Glutamatergic neuron (in vitro differentiated cells): ENCODE measurements at regions not wholly inside any gene's neighbourhood (a gene's known extent, or its start where the extent isn't known, plus 50 kb on each side); places are given as distances from the start of the nearest gene placed in this dataset.

Source experiments
- DNase-seq: peaks from one replicate; pipeline ENCODE4 v3.0.0; 2022
- H3K27ac Mint-ChIP-seq: one replicate; pipeline ENCODE4 v1.8.0; 2020; ENCODE audit warnings: mild to moderate bottlenecking, mixed read lengths, inconsistent platforms; ENCODE audit not compliant: unreplicated experiment
- H3K27me3 Mint-ChIP-seq: one replicate; pipeline ENCODE4 v1.8.0; 2020; ENCODE audit warnings: mild to moderate bottlenecking, moderate library complexity, mixed read lengths, inconsistent platforms; ENCODE audit not compliant: unreplicated experiment
- H3K36me3 Mint-ChIP-seq: one replicate; pipeline ENCODE4 v1.8.0; 2020; ENCODE audit warnings: mild to moderate bottlenecking, mixed read lengths, inconsistent platforms; ENCODE audit not compliant: unreplicated experiment
- H3K4me1 Mint-ChIP-seq: one replicate; pipeline ENCODE4 v1.8.0; 2020; ENCODE audit warnings: mild to moderate bottlenecking, low read depth, mixed read lengths, inconsistent platforms; ENCODE audit not compliant: unreplicated experiment
- H3K4me3 Mint-ChIP-seq: one replicate; pipeline ENCODE4 v1.8.0; 2020; ENCODE audit warnings: mild to moderate bottlenecking, mixed read lengths, inconsistent platforms; ENCODE audit not compliant: unreplicated experiment
- H3K9me3 Mint-ChIP-seq: one replicate; pipeline ENCODE4 v1.8.0; 2020; ENCODE audit warnings: mild to moderate bottlenecking, moderate library complexity, mixed read lengths, inconsistent platforms; ENCODE audit not compliant: unreplicated experiment
- TF ChIP-seq, protein P1 (sequence below): fragments of 200-600 bp; sonication (generic); IDR thresholded peaks from one replicate; pipeline ENCODE4 v1.5.0; 2021; ENCODE audit not compliant: partially characterized antibody, unreplicated experiment

DNA sequence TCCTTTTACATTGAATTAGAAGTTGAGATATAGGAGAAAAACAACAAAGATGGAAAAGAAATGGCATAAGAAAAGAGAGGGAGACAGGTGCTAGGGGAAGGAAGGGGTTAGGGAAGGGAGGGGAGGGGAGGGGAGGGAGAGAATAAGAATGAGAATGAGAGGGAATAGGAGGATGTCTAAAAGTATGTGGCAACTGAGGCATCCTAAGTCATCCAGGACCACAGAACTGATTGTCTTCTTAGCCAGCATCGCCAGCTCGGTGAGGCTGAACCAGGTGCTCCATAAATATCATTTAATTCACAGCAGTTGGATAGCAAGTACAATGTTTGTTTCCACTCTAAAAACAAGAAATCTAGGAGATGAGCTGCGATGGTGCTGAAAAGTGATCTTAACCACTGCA lies 393.5 kb downstream of the TMEM182 start:
- Mint-ChIP-seq H3K27me3 (no peaks in the 10 kb centered on the region), H3K27ac (no peak overlapping the region), H3K4me3 (no peak overlapping the region)

DNA sequence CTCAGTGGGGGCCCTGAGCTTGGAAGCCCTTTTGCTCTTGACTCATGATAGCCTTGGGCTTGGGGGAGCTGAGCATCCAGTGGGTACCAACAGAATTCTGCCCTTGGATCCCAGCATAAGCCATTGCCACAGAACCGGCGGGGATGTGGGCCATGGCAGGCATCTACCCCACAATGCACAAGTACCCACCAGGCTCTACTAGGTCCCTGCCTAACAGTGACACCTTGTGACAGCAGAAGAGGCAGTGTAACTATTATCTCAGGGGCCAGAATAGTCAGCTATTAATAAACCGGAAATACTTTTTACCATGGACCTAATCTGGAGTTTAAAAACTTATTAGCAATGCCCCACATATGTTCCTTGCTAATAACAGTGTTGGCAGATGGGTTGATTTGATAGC lies 397.2 kb downstream of the TMEM182 start:
- H3K36me3 Mint-ChIP-seq: no peaks in the 10 kb centered on the region
- no peak overlapping the region for H3K27ac Mint-ChIP-seq

More for the DNA sequence above, 393.5 kb downstream of the TMEM182 start:
- Mint-ChIP-seq H3K9me3 (no peaks in the 10 kb centered on the region), H3K36me3 (peaks cover 4% of the 10 kb centered on the region), H3K4me1 (no peaks in the 10 kb centered on the region)
- TF ChIP-seq, protein P1, sequence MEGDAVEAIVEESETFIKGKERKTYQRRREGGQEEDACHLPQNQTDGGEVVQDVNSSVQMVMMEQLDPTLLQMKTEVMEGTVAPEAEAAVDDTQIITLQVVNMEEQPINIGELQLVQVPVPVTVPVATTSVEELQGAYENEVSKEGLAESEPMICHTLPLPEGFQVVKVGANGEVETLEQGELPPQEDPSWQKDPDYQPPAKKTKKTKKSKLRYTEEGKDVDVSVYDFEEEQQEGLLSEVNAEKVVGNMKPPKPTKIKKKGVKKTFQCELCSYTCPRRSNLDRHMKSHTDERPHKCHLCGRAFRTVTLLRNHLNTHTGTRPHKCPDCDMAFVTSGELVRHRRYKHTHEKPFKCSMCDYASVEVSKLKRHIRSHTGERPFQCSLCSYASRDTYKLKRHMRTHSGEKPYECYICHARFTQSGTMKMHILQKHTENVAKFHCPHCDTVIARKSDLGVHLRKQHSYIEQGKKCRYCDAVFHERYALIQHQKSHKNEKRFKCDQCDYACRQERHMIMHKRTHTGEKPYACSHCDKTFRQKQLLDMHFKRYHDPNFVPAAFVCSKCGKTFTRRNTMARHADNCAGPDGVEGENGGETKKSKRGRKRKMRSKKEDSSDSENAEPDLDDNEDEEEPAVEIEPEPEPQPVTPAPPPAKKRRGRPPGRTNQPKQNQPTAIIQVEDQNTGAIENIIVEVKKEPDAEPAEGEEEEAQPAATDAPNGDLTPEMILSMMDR: no peak
- DNase-seq: no peak

DNA sequence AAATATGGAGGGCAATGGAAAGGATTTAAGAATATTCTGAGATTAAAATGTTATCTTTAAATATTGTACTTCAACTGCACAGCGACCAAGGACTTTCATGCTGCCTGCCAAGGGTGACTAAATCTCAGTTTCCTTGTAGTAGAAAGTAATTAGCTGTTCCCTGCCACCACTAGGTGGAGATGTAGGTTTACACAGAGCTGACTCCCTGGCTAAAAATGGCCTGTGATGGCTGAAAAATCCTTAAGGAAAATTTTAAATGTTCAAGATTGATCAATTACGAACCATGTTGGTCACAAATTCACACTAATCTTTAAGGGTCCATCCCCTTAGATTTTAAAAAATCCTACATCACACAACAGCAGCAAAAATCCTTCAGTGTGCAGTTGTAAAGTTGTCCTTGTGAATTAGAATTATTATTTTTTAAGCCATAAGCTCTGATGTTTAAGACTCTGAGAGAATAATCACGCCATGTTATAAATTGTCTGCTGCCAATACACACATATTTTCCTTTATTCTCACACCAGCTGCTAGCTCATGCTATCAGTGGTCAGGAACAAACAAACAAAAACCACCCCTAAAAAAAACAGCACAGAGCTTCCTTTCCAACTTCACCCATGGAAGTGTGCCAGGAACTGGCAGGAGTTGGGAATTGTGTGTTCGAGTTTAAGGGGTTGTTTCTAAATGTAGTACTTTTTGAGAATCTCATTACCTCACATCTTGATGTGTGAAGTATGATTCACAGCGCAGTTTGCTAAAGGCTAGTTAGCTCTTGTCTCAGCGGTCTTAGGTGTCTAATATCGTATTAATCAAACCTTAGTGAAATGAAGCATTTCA lies 399.8 kb downstream of the TMEM182 start:
- Mint-ChIP-seq H3K27ac (no peak overlapping the region), H3K36me3 (no peaks in the 10 kb centered on the region), H3K4me3 (no peak overlapping the region), H3K4me1 (peaks cover 4% of the 10 kb centered on the region), H3K27me3 (peaks cover 3% of the 10 kb centered on the region), H3K9me3 (no peaks in the 10 kb centered on the region)
- TF ChIP-seq, protein P1: peak; percentile 84
- no peak for DNase-seq

More for the DNA sequence above, 397.2 kb downstream of the TMEM182 start:
- TF ChIP-seq, protein P1: no peak
- H3K9me3 Mint-ChIP-seq: no peaks in the 10 kb centered on the region
- no peak for DNase-seq
- H3K4me3 Mint-ChIP-seq: no peak overlapping the region
- peaks cover 3% of the 10 kb centered on the region for H3K27me3 Mint-ChIP-seq
- H3K4me1 Mint-ChIP-seq: peaks cover under 1% of the 10 kb centered on the region

DNA sequence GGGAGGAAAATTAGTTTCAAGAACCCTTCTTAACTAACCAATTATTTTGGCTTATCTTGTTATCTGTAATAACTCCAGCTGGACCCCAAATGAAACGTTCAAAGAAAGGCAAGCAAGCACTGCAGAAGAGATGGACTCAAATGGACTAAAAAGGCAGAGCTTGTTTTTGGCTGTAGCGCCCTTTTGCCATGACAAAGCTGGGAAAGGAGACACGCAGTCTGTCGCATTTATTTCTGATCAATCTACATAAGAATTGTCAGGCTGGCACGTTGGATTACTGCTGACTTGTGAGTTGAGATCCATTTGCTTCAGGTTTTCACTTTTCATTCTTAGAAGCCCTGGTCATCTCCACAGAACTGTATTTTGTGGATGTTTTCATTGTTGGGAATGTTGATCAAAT lies 402.9 kb downstream of the TMEM182 start:
- no peak overlapping the region for H3K27ac Mint-ChIP-seq
- H3K36me3 Mint-ChIP-seq: no peaks in the 10 kb centered on the region
- H3K9me3 Mint-ChIP-seq: no peaks in the 10 kb centered on the region
- no peak overlapping the region for H3K4me3 Mint-ChIP-seq
- TF ChIP-seq, protein P1: no peak
- peaks cover 4% of the 10 kb centered on the region for H3K4me1 Mint-ChIP-seq
- H3K27me3 Mint-ChIP-seq: peaks cover 3% of the 10 kb centered on the region
- DNase-seq: no peak

DNA sequence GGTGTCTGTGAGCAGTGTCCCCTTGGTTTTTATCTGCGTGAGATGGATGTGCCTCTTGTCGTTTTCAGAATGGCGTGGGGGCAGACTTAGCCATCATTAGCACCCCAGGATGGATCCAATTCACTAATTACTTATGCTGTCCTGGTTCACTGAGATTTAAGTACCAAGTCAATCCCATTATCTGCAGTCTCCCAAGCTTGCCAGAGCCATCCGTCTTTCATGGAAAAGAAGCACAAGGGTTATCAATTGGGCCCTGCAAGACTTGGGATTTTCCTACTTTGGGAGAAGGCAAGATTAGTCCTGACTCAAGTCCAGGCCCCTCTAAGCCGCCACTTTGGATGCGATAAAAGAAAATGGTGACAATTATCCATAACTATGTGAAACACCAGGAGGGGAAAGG lies 404.0 kb downstream of the TMEM182 start:
- TF ChIP-seq, protein P1: no peak
- Mint-ChIP-seq H3K27ac (no peak overlapping the region), H3K4me1 (peaks cover 4% of the 10 kb centered on the region), H3K9me3 (no peaks in the 10 kb centered on the region), H3K36me3 (no peaks in the 10 kb centered on the region), H3K27me3 (peaks cover 3% of the 10 kb centered on the region), H3K4me3 (peak overlapping the region; percentile 26)
- no peak for DNase-seq
